ENCODE measurements at regions not wholly inside any gene's neighbourhood (a gene's known extent, or its start where the extent isn't known, plus 50 kb on each side); places are given as distances from the start of the nearest gene placed in this dataset.
"Not testable (repeated sequence)": the region's sequence is repeated elsewhere in the genome, so short reads cannot be mapped to it uniquely, and the experiment has no call there.

DNA sequence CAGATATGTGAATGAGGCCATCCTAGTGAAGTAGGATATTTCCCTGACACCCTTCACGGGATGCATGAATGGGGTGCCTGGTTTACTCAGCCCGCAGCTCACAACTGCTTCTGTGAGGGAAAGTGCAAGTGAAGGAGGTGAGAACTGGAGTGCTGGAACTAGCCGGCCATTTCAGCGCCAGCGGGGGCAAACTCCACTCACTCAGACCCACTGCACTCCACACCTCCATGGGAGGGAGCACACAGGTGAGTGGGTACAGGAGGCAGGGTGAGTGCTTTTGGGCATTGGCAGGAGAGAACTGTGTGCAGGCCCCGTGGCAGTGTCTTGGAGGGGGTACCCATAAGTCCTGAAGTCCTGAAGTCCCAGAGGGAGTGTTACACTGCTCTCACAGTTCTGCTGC, 1008.4 kb downstream of the SLC6A15 start:
- H3K27ac ChIP-seq: no peak overlapping the region
- H3K36me3 ChIP-seq: no peaks in the 10 kb centered on the region
- no peak for TF ChIP-seq CTCF (IDR thresholded peaks at IDR 0.05; ENCODE audit: low read depth, low read length)
- no peaks in the 10 kb centered on the region for H3K27me3 ChIP-seq (ENCODE audit: insufficient read depth, low read depth, severe bottlenecking)
- no peak for DNase-seq
- no peaks in the 10 kb centered on the region for H3K9me3 ChIP-seq (ENCODE audit: severe bottlenecking)
- H3K4me3 ChIP-seq (ENCODE audit: low read depth, low read length): no peak overlapping the region

GRCh38 chr12:83896416-83896815, 1016.2 kb downstream of the SLC6A15 start:
- no peak for DNase-seq
- H3K27ac ChIP-seq: no peak overlapping the region
- H3K36me3 ChIP-seq: no peaks in the 10 kb centered on the region
- H3K4me3 ChIP-seq (ENCODE audit: low read depth, low read length): no peak overlapping the region
- no peak for TF ChIP-seq CTCF (IDR thresholded peaks at IDR 0.05; ENCODE audit: low read depth, low read length)
- H3K9me3 ChIP-seq (ENCODE audit: severe bottlenecking): no peaks in the 10 kb centered on the region
- H3K27me3 ChIP-seq (ENCODE audit: insufficient read depth, low read depth, severe bottlenecking): no peaks in the 10 kb centered on the region

DNA sequence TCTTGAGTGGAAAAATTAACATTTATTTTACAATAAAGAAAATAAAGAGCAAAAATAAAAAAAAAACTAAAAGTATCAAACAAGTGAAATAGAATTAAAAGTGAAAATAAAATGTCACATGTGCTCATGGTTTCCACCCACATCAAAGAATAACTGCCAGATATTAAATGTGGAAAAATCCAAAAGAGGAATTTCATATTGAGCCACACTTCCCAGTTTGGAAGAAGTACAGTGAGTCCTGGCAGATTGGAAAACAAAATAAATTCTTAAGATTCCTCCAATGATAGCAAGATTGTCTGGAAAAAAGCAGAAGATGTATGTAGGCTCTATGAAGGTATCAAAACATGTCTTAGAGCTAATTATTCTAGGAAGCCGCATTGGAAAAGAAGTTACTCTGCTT, 1019.5 kb downstream of the SLC6A15 start:
- no peak for TF ChIP-seq CTCF (IDR thresholded peaks at IDR 0.05; ENCODE audit: low read depth, low read length)

DNA sequence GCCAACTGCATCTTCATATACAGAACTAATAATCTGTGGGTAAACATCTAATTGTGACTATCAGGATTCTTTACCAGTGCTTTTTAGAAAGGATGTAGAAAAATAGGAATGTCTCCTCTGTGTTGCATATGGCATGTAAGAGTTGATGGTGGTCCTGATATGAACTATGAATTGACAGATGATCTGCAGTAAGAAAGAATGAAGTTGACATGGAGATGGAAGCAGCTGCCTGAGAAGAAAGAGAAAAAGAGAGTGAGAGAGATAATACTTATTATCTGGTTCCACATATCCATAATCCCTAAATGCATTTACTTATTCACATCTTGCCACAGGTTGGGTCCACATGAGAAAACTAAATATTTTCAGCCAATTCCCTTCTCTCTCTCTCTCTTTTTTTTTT, 1022.9 kb downstream of the SLC6A15 start:
- H3K36me3 ChIP-seq: no peaks in the 10 kb centered on the region
- TF ChIP-seq CTCF (IDR thresholded peaks at IDR 0.05; ENCODE audit: low read depth, low read length): no peak
- no peak for DNase-seq
- H3K9me3 ChIP-seq (ENCODE audit: severe bottlenecking): no peaks in the 10 kb centered on the region
- H3K27me3 ChIP-seq (ENCODE audit: insufficient read depth, low read depth, severe bottlenecking): no peaks in the 10 kb centered on the region
- H3K4me3 ChIP-seq (ENCODE audit: low read depth, low read length): no peak overlapping the region
- no peak overlapping the region for H3K27ac ChIP-seq

More for the DNA sequence above, 1019.5 kb downstream of the SLC6A15 start:
- no peaks in the 10 kb centered on the region for H3K36me3 ChIP-seq
- no peaks in the 10 kb centered on the region for H3K9me3 ChIP-seq (ENCODE audit: severe bottlenecking)
- H3K27ac ChIP-seq: no peak overlapping the region
- DNase-seq: no peak
- no peaks in the 10 kb centered on the region for H3K27me3 ChIP-seq (ENCODE audit: insufficient read depth, low read depth, severe bottlenecking)
- H3K4me3 ChIP-seq (ENCODE audit: low read depth, low read length): no peak overlapping the region

DNA sequence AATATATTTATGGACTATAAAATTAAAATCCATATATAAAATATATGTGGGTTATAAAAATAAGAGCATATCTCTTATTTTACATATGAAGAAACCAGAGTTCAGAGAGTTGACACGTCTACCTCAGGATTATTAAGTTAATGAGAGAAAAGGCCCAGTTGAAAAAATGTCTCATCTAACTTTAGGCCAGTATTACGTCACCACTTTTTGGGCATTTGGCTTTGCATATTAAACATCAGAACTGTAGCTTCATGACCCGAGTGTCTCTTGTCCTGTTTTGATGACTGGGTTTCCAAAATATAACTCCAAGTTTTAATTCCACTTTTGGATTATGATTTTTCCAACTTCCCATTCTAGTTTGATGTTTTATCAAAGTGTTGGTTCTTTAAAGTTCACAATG, 1026.1 kb downstream of the SLC6A15 start:
- H3K4me3 ChIP-seq (ENCODE audit: low read depth, low read length): no peak overlapping the region
- no peak overlapping the region for H3K27ac ChIP-seq
- no peaks in the 10 kb centered on the region for H3K36me3 ChIP-seq
- H3K9me3 ChIP-seq (ENCODE audit: severe bottlenecking): no peaks in the 10 kb centered on the region
- DNase-seq: no peak
- H3K27me3 ChIP-seq (ENCODE audit: insufficient read depth, low read depth, severe bottlenecking): no peaks in the 10 kb centered on the region
- TF ChIP-seq CTCF (IDR thresholded peaks at IDR 0.05; ENCODE audit: low read depth, low read length): no peak

- DNase-seq; H3K9me3 ChIP-seq (ENCODE audit: severe bottlenecking); H3K36me3 ChIP-seq; H3K27me3 ChIP-seq (ENCODE audit: insufficient read depth, low read depth, severe bottlenecking); H3K4me3 ChIP-seq (ENCODE audit: low read depth, low read length); H3K27ac ChIP-seq: not testable (repeated sequence)
Measured at GRCh38 chr12:83870921-83871599, 1041.5 kb downstream of the SLC6A15 start.

Measured in WERI-Rb-1 (cell line).